ENCODE measurements at regions not wholly inside any gene's neighbourhood (a gene's known extent, or its start where the extent isn't known, plus 50 kb on each side); places are given as distances from the start of the nearest gene placed in this dataset.

- no peak for TF ChIP-seq CTCF (IDR thresholded peaks at IDR 0.05 in 4 of 5, conservative IDR thresholded peaks at IDR 0.05 in 1 of 5)
- TF ChIP-seq POLR2A (IDR thresholded peaks at IDR 0.05), result no peak
Measured at GRCh38 chr18:56146565-56146964, 491.8 kb downstream of the TXNL1 start.

All from gastrocnemius medialis (tissue), 4 donors.